K562 (cell line): ENCODE measurements at regions not wholly inside any gene's neighbourhood (a gene's known extent, or its start where the extent isn't known, plus 50 kb on each side); places are given as distances from the start of the nearest gene placed in this dataset.
A peak's percentile ranks its signal among the peaks of the same experiment; 100 is the strongest.

ENCODE experiments used
- ATAC-seq: fragments of 200-7000 bp; cut with Tn5 transposase; 3 replicates; pipeline ENCODE4 v1.9.1; 2020; ENCODE audit warnings: moderate library complexity
- BruUV-seq: library from RNA; stranded (reverse); fragments of 400-500 nt; replicated peaks from 2 replicates; lab custom pipeline; 2021; lab: Mats Ljungman, UMichigan
- CTCF ChIA-PET: fragments of 300-600 bp; formaldehyde crosslinking; extraction: SDS; loops from one replicate; lab custom pipeline; 2021; ENCODE audit warnings: low intra/inter-chr PET ratio; lab: Yijun Ruan, JAX
- POLR2A ChIA-PET: fragments of 300-600, 350-650 bp; sonication (Branson Sonifier 250); formaldehyde crosslinking; extraction: SDS; loops from one replicate; lab custom pipeline; 2021; ENCODE audit warnings: antibody characterized with exemption, inconsistent platforms; lab: Yijun Ruan, JAX
- DNase-seq, 4 experiments: peaks; one replicate each; pipeline versions ENCODE4 v3.0.0 to v3.0.0-alpha.2; 2011 to 2018; ENCODE audit warnings: low spot score in 3 of 4, mixed read lengths in 3 of 4; ENCODE audit errors: extremely low read depth in 1 of 4
- FAIRE-seq: peaks from 2 replicates; lab custom pipeline; 2011; peaks lifted over from hg19 to GRCh38; lab: Jason Lieb, UNC
- H2AFZ ChIP-seq: 2 replicates; pipeline ENCODE4 v1.6.0; 2011; ENCODE audit warnings: low read depth, low read length, control low read depth, inconsistent platforms
- H3K27ac ChIP-seq: fragments of 200-600 bp; 3 replicates; pipeline ENCODE4 v1.8.0; 2011; ENCODE audit warnings: low read depth, mild to moderate bottlenecking, control low read depth, inconsistent platforms, low read length, moderate library complexity, mixed read lengths; ENCODE audit errors: extremely low read depth
- H3K27me3 ChIP-seq, 2 experiments: fragments of 300-600 bp in 1 of 2; 2 replicates in 1 of 2; 3 replicates in 1 of 2; pipeline versions ENCODE4 v1.6.0 to v1.8.0; 2011; ENCODE audit warnings: inconsistent platforms in 2 of 2, low read length in 2 of 2, mild to moderate bottlenecking in 1 of 2, mixed read lengths in 1 of 2, moderate library complexity in 1 of 2; ENCODE audit not compliant: control insufficient read depth in 2 of 2, insufficient read depth in 2 of 2
- H3K36me3 ChIP-seq: fragments of 300-600 bp; 3 replicates; pipeline ENCODE4 v1.8.0; 2011; ENCODE audit warnings: mild to moderate bottlenecking, low read length, inconsistent platforms; ENCODE audit not compliant: control insufficient read depth, insufficient read depth
- H3K4me1 ChIP-seq, 2 experiments: fragments of 200-600 bp in 1 of 2; replicated peaks in 1 of 2; 2 replicates in 1 of 2; 3 replicates in 1 of 2; pipeline versions ENCODE4 v1.5.1 to v1.8.0; 2011; ENCODE audit warnings: inconsistent platforms in 2 of 2, low read length in 2 of 2, mild to moderate bottlenecking in 1 of 2, mixed read lengths in 1 of 2, moderate library complexity in 1 of 2; ENCODE audit not compliant: control insufficient read depth in 2 of 2, insufficient read depth in 2 of 2
- H3K4me2 ChIP-seq: 2 replicates; pipeline ENCODE4 v1.6.1; 2011; ENCODE audit warnings: low read length, control low read depth, inconsistent platforms, mixed read lengths; ENCODE audit not compliant: insufficient read depth
- H3K4me3 ChIP-seq: fragments of 200-600 bp; sonication (generic), shearing (Covaris generic); 2 replicates; pipeline ENCODE4 v1.5.1; 2016; ENCODE audit warnings: control low read depth, inconsistent platforms
- H3K79me2 ChIP-seq: fragments of 200-600 bp; 3 replicates; pipeline ENCODE4 v1.8.0; 2011; ENCODE audit warnings: low read length, inconsistent platforms; ENCODE audit not compliant: control insufficient read depth, insufficient read depth
- H3K9ac ChIP-seq, 2 experiments: 2 replicates each; pipeline versions ENCODE4 v1.6.0 to v1.6.1; 2011; ENCODE audit warnings: low read depth in 2 of 2, low read length in 2 of 2, control low read depth in 1 of 2, inconsistent platforms in 1 of 2, mild to moderate bottlenecking in 1 of 2, mixed read lengths in 1 of 2; ENCODE audit not compliant: insufficient read depth in 1 of 2
- H3K9me1 ChIP-seq: one replicate; pipeline ENCODE4 v1.6.0; 2011; ENCODE audit warnings: inconsistent platforms, mild to moderate bottlenecking, low read length, moderate library complexity; ENCODE audit not compliant: control insufficient read depth, insufficient read depth
- H3K9me3 ChIP-seq: replicated peaks from 2 replicates; pipeline ENCODE4 v1.5.1; 2011; ENCODE audit warnings: low read depth, low read length, inconsistent platforms; ENCODE audit not compliant: control insufficient read depth, insufficient read depth
- H4K20me1 ChIP-seq: replicated peaks from 2 replicates; pipeline ENCODE4 v1.6.1; 2011; ENCODE audit warnings: low read length, inconsistent platforms, mixed read lengths; ENCODE audit not compliant: control insufficient read depth, insufficient read depth
- ADNP ChIP-seq: fragments of 200-800 bp; sonication (Bioruptor generic); IDR thresholded peaks from 2 replicates; pipeline ENCODE4 v1.6.1; 2016; ENCODE audit warnings: missing genetic modification characterization, missing compliant biosample characterization
- CBFA2T3 ChIP-seq: fragments of 450-650 bp; IDR thresholded peaks from 2 replicates; pipeline ENCODE4 v1.6.1; 2017
- DACH1 ChIP-seq: fragments of 450-650 bp; IDR thresholded peaks from 2 replicates; pipeline ENCODE4 v1.6.1; 2018; ENCODE audit not compliant: partially characterized antibody
- GABPA ChIP-seq: fragments of 200-800 bp; sonication (Bioruptor generic); conservative IDR thresholded peaks from 2 replicates; pipeline ENCODE4 v1.6.1; 2016; ENCODE audit warnings: low read depth, missing genetic modification characterization, missing compliant biosample characterization
- HNRNPH1 ChIP-seq: fragments of 200-400 bp; formaldehyde crosslinking; optimal IDR thresholded peaks from 2 replicates; pipeline ENCODE3; 2017; ENCODE audit warnings: low read depth, mild to moderate bottlenecking, low read length, moderate library complexity
- KDM5B ChIP-seq: fragments of 200-600 bp; sonication (generic); IDR thresholded peaks from 2 replicates; pipeline ENCODE4 v1.6.1; 2012; ENCODE audit warnings: low read depth, mild to moderate bottlenecking, moderate library complexity, low read length, control low read depth, inconsistent platforms; ENCODE audit not compliant: insufficient replicate concordance
- POLR2G ChIP-seq: fragments of 200-400 bp; formaldehyde crosslinking; IDR thresholded peaks from 2 replicates; pipeline ENCODE4 v1.6.1; 2017; ENCODE audit warnings: low read depth, mild to moderate bottlenecking, antibody characterized with exemption, low read length, moderate library complexity
- RBM17 ChIP-seq: fragments of 200-400 bp; formaldehyde crosslinking; IDR thresholded peaks from 2 replicates; pipeline ENCODE4 v1.6.1; 2017; ENCODE audit warnings: low read depth, mild to moderate bottlenecking, low read length, borderline replicate concordance
- SLC30A9 ChIP-seq: fragments of 250-450 bp; sonication (Bioruptor Pico); IDR thresholded peaks from 2 replicates; pipeline ENCODE4 v1.8.0; 2022; ENCODE audit warnings: mild to moderate bottlenecking, moderate library complexity
- SMARCA5 ChIP-seq: fragments of 450-650 bp; IDR thresholded peaks from 2 replicates; pipeline ENCODE4 v1.6.1; 2016
- SPI1 ChIP-seq: IDR thresholded peaks from 2 replicates; pipeline ENCODE4 v1.6.1; 2011; ENCODE audit warnings: low read depth, low read length, control low read depth, borderline replicate concordance
- SRSF7 ChIP-seq: fragments of 200-400 bp; formaldehyde crosslinking; optimal IDR thresholded peaks from 2 replicates; pipeline ENCODE3; 2017; ENCODE audit warnings: mild to moderate bottlenecking, low read depth, low read length
- SRSF9 ChIP-seq: fragments of 200-400 bp; formaldehyde crosslinking; IDR thresholded peaks from 2 replicates; pipeline ENCODE4 v1.6.1; 2017; ENCODE audit warnings: low read depth, low read length, borderline replicate concordance
- ZC3H11A ChIP-seq: IDR thresholded peaks from 2 replicates; pipeline ENCODE4 v1.6.1; 2012; ENCODE audit warnings: low read depth, low read length, improper control_type of control experiment
- ZNF263 ChIP-seq: sonication (generic); formaldehyde crosslinking; IDR thresholded peaks from 2 replicates; pipeline ENCODE4 v1.8.0; 2022; ENCODE audit warnings: mild to moderate bottlenecking, missing genetic modification reagents, borderline replicate concordance
- WGBS: fragments of 100-300 bp; shearing (Covaris generic); methylation state at CpG from one replicate; pipeline ENCODE4 v1.1.6; 2016; ENCODE audit warnings: low coverage, mixed read lengths; ENCODE audit not compliant: insufficient coverage; ENCODE audit errors: missing lambda C conversion rate; 5-methylcytosine and 5-hydroxymethylcytosine counted together
- in situ Hi-C: fragments of 300-500 bp; cut with MboI; formaldehyde crosslinking; loops from 4 replicates; pipeline ENCODE4 v1.15.0; 2018; ENCODE audit warnings: inconsistent platforms, mixed read lengths
- intact Hi-C: fragments of 100-400 bp; cut with micrococcal nuclease; formaldehyde crosslinking; loops from 2 replicates; pipeline ENCODE4 v1.14.2; 2022
- TF ChIP-seq, protein P1 (sequence below): sonication (generic); formaldehyde crosslinking; IDR thresholded peaks from 2 replicates; pipeline ENCODE4 v1.8.0; 2022; ENCODE audit warnings: mild to moderate bottlenecking, missing genetic modification reagents, borderline replicate concordance
- TF ChIP-seq, protein P2 (sequence below): sonication (generic); formaldehyde crosslinking; IDR thresholded peaks from 2 replicates; pipeline ENCODE4 v1.8.1; 2022; ENCODE audit warnings: missing genetic modification reagents
- TF ChIP-seq, protein P3 (sequence below): fragments of 250-450 bp; sonication (Bioruptor Pico); IDR thresholded peaks from 2 replicates; pipeline ENCODE4 v1.4.0; 2020; ENCODE audit warnings: mild to moderate bottlenecking, moderate library complexity, borderline replicate concordance

DNA sequence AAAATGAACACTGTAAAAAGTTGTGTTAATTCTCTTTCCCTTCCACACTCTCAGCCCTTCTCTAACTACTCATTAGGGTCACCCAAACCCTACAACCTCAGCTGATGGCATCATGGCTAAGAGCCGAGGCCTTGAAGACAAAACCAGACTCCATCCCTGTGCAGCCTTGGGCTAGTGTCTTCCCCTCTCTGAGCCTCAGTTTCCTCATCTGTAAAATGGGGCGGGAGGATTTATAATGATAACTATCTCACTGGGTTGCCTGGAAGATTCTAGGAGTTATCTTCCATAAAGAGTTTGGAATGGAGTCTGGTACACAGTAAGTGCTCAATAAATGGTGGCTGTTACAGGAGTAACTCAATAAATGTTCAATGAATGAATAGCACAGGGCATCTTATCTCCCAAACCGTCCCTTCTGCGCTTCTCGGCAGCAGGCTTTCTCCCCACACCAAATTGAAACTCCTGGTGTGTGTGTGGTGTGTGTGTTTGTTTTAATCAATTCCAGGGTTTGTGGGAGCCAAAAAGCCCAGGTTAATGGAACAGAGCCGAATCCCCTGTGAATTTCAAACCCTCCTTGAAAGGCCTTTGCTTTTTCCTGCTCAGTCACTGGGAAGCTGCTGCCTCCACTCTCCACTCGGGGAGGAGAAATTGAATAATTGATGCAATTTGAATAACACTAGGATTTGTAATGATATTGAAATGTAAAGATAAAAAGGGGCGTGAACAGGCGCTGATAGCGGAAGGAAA lies 61.2 kb upstream of the FAM222A start (continued):
- TF ChIP-seq, protein P1, sequence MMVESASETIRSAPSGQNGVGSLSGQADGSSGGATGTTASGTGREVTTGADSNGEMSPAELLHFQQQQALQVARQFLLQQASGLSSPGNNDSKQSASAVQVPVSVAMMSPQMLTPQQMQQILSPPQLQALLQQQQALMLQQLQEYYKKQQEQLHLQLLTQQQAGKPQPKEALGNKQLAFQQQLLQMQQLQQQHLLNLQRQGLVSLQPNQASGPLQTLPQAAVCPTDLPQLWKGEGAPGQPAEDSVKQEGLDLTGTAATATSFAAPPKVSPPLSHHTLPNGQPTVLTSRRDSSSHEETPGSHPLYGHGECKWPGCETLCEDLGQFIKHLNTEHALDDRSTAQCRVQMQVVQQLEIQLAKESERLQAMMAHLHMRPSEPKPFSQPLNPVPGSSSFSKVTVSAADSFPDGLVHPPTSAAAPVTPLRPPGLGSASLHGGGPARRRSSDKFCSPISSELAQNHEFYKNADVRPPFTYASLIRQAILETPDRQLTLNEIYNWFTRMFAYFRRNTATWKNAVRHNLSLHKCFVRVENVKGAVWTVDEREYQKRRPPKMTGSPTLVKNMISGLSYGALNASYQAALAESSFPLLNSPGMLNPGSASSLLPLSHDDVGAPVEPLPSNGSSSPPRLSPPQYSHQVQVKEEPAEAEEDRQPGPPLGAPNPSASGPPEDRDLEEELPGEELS: no peak
- TF ChIP-seq SRSF7: no peak
- no peak for TF ChIP-seq GABPA (tag)
- no peak for TF ChIP-seq ZNF263 (CRISPR knock-in tag)
- TF ChIP-seq SRSF9: no peak
- TF ChIP-seq SMARCA5: peak; percentile 47; the same call in 1 of the 2 replicates
- TF ChIP-seq RBM17: no peak
- TF ChIP-seq ADNP (tag): peak; percentile 81
- TF ChIP-seq SPI1: no peak
- no peak for TF ChIP-seq HNRNPH1

DNA sequence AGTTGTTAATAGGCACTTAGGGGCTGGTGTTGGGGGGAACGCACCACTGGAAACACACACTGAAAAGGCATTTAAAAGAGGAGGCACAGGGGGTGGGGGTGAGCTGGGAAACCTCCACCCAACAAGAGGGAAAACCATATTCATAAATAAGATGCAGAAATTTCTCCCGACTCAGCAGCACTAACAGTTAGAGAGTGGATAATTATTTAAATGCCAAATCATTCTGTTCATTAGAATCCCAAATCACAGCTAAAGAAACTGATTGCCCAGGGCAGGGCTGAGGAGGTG lies 60.7 kb upstream of the FAM222A start:
- no TSS peak for BruUV-seq
- FAIRE-seq: no peak
- ATAC-seq: no peak
- WGBS: 0% methylated on average over 2 of the region's 2 CpGs
- Histone ChIP-seq H3K4me1 (no peaks in the 10 kb centered on the region), H3K4me3 (no peak overlapping the region), H3K79me2 (no peaks in the 10 kb centered on the region), H4K20me1 (peaks cover 13% of the 10 kb centered on the region; the same call in 1 of the 2 replicates), H3K27me3 (peaks cover 19 to 88% of the 10 kb centered on the region in 2 experiments; a peak in 4 of 5 replicates), H3K4me2 (no peak overlapping the region), H3K9me1 (no peaks in the 10 kb centered on the region), H3K9ac (no peak overlapping the region), H3K27ac (no peak overlapping the region), H3K9me3 (no peaks in the 10 kb centered on the region), H2AFZ (no peak overlapping the region), H3K36me3 (no peaks in the 10 kb centered on the region)
- POLR2A ChIA-PET: no interaction called here
- CTCF ChIA-PET: no interaction called here
- intact Hi-C loops: no loop called here
- DNase-seq: no peak
- in situ Hi-C loops: no loop called here
- TF ChIP-seq DACH1 (no peak), KDM5B (no peak), POLR2G (no peak), CBFA2T3 (no peak), SLC30A9 (CRISPR knock-in tag) (no peak), ZC3H11A (no peak)
- TF ChIP-seq, protein P2, sequence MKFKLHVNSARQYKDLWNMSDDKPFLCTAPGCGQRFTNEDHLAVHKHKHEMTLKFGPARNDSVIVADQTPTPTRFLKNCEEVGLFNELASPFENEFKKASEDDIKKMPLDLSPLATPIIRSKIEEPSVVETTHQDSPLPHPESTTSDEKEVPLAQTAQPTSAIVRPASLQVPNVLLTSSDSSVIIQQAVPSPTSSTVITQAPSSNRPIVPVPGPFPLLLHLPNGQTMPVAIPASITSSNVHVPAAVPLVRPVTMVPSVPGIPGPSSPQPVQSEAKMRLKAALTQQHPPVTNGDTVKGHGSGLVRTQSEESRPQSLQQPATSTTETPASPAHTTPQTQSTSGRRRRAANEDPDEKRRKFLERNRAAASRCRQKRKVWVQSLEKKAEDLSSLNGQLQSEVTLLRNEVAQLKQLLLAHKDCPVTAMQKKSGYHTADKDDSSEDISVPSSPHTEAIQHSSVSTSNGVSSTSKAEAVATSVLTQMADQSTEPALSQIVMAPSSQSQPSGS (CRISPR knock-in tag): no peak
- TF ChIP-seq, protein P3, sequence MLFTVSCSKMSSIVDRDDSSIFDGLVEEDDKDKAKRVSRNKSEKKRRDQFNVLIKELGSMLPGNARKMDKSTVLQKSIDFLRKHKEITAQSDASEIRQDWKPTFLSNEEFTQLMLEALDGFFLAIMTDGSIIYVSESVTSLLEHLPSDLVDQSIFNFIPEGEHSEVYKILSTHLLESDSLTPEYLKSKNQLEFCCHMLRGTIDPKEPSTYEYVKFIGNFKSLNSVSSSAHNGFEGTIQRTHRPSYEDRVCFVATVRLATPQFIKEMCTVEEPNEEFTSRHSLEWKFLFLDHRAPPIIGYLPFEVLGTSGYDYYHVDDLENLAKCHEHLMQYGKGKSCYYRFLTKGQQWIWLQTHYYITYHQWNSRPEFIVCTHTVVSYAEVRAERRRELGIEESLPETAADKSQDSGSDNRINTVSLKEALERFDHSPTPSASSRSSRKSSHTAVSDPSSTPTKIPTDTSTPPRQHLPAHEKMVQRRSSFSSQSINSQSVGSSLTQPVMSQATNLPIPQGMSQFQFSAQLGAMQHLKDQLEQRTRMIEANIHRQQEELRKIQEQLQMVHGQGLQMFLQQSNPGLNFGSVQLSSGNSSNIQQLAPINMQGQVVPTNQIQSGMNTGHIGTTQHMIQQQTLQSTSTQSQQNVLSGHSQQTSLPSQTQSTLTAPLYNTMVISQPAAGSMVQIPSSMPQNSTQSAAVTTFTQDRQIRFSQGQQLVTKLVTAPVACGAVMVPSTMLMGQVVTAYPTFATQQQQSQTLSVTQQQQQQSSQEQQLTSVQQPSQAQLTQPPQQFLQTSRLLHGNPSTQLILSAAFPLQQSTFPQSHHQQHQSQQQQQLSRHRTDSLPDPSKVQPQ: no peak
